ENCODE measurements at regions not wholly inside any gene's neighbourhood (a gene's known extent, or its start where the extent isn't known, plus 50 kb on each side); places are given as distances from the start of the nearest gene placed in this dataset.
"Not testable (repeated sequence)": the region's sequence is repeated elsewhere in the genome, so short reads cannot be mapped to it uniquely, and the experiment has no call there.

DNA sequence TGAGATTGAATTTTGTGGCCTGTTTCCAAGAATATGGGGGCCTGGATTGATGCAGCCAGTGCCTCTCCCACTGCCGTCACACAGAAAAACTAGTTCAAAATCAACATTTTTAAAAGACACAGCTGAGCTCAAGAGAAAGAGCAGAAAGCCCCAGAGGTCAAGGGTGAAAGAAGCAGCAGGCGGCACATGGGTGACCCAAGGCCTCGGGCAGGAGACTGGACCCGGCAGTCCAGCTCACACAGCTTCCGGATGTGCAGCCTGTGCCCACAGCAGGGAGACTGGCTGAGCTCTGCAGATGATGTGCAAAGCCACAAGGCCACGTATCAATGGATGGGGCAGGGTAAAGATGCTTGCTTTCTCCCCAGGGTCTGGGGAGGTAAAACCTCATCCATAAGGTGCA lies 50.4 kb upstream of the RNF32 start:
- FAIRE-seq: no peak

DNA sequence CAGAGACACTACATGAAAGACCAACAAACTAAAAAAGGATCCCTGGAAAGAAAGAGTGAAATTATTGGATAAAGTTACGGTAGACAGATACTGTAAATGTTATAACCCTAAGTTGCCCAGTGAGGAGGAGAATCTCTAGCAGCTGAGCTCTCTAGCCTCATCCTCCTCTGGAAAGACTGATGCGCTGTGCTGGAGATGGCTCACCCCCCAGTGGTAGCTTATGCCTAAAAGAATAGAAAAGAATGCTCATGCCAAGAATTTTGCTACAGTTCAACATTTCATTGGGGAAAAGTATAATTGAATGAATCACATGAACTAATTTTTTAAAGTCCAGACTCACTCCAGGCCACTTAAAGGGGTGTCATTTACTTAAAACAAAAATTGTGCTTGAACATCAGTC lies 50.8 kb upstream of the RNF32 start:
- no peak for FAIRE-seq

DNA sequence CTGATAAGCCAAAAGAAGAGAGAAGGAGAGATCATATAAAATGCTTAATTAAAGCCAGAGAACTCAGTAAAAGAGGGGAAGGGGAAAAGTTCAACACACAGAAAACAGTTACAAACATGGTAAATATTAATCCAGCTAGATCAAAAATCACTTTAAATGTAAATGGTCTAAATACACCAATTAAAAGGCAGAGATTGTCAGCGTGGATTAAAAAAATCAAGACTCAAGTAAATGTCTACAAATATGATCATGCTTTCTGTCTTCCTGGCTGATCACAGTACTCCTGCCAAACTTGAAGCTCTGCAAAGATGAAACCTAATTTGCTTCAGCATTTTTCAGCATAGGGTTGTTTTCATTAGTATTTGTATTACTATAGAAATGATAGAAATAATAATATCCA lies 54.6 kb upstream of the RNF32 start:
- no peak for FAIRE-seq

DNA sequence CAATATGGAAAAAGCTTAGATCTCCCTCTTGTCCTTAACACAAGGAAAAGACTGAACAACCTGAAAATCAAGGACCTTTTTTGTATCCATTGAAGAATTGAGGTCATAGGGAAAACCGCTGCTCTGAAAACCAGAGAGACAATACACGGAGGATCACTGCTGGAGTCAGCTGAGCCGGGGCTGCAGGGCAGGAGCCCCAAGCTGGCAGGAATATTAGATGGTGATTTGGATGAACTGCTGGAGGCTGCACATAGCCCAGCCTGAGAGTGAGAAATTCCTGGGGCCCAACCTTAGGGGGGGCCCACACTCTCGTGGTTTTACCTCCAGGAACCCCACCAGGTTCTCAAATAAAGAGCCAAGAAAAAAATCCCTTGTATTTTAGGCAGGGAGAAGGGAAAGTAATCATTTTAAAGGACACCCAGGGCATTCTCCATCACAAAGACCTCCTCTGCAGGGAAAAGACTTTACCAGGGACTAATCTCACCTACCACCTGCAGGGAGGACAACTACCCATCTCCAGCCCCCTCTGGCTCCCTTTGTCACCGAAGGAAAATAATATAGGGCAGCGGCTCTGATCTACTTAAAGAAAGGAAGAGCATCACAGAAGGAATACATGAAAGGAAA lies 55.4 kb upstream of the RNF32 start:
- no peak for FAIRE-seq

DNA sequence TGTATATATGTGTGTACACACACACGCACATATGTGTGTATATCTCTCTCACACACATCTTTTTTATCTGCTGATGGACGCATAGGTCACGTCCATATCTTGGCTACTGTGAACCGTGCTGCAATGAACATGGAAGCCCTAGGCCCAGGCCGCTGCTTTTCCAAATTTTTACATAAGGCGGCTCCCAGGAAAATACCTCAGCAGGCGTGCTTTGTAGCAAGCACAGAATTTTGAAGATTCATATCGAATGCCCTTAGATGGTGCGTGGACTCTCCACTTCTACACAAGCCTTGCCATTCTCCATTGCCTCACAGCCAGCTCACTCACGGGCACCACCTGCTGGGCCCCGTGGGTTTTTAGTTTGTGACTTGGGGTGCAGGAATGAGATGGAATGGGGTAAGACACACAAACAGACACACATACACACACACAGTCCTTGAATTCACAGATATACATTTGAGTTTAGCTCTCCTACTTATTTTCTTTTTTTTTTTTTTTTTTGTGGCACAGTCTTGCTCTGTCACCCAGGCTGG lies 57.9 kb upstream of the RNF32 start:
- no peak for FAIRE-seq

DNA sequence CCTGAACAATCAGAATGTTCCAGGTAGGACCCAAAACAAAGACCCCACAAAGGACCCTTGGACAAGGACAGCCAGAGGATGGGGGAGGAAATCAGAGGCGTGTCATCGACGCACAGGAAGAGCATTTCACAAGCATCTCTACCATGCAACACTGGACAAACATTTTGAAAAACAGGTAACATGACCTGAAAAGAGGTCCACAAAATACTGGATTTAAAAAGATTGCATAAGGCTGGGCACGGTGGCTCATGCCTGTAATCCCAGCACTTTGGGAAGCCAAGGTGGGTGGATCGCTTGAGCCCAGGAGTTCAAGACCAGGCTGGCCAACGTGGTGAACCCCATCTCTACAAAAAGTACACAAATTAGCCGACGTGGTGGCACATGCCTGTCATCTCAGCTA lies 60.5 kb upstream of the RNF32 start:
- no peak for FAIRE-seq

DNA sequence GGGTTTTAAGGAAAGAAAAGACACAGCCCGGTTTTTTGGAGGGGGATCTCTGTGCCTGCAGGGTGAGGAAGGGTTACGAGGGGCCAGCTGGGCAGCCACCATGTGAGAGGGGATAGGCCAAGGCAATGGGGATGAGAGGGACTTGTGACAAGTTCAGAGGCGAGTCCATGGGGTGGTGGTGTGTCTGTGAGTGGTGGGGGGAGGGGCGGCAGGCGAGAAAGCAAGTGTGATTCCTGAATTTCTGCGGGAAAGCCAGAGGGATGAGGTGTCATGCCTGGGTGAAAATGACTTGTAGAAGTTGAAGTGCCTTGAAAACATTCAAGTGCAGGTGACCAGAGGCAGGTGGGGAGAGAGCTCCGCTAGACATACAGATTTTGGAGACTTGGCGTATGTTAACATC lies 61.0 kb upstream of the RNF32 start:
- FAIRE-seq: no peak

DNA sequence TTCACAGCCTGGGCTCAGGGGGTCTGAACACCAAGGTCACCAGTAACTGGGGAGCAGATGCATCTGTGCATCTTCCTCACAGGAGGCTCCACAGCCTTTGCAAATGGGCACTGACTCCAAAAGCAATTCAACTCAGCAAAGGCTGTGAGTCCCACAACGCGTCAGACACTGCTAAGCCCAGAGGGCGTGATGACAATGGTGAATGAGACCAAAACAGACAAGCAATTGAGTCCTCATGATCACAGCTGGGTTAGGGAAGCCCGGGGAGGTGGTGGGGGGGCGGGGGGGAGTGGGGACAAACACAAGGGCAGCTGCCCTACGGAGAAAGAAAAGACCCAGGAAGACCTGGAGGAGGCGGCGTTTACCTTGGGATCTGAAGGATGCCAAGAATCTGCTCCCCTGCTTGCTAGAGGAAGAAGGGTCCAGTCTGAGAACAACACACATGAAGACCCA lies 61.6 kb upstream of the RNF32 start:
- no peak for FAIRE-seq

DNA sequence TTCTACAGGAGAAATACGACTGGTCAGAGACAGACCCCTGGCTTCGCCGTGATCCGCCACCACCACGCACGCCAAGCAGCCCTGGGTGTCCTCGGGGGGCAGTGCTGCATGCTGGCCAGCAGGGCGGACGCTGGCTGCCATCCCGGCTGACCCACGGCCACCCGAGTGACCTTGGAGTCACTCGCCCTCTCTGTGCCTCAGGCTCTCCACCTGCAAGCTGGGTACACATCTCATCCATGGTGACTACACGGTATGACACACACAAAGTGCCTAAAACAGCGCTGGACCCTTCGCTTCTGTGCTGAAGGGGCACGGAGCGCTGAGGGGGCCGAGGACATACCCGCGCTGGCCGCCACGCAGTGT lies 62.0 kb upstream of the RNF32 start:
- no peak for FAIRE-seq

DNA sequence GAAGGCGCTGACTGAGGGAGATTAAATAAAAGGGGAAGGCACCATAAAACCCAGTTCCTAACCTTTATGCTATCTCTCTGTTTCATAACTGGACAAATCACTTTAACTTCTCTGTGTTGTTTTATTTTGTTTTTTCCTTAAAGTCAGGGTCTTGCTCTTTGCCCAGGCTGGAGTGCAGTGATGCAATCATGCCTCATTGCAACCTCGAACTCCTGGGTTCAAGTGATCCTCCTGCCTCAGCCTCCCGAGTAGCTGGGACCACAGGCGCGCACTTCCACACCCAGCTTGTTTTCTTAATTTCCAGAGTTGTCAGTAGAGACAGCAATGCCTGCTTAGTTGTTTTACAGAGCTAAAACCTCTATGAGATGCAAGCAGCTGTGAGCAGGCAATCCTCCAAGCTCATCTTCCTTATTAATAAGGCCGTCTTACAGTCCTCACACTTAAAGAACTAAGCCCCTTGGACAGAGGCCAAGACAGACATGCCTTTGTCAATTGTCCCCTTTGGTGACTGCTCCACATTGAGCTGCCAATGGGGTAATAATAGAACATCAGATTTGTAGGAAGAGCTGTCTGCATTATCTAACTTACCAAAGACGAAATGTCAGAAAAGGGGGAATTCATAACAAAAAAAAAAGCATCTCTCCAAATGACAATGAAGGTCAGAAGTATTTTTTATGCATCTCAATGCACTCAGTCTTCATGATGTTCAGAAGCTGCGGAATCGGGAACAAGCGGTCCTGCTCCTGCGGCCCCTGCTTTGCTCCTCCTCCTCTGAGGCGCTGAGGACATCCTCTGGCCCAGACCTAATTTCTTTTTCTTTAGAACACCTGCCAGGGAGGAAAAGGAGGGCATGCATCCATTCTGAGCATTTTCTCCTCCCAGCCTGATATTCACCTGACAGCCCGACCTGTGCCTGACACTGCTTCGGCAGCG lies 62.7 kb upstream of the RNF32 start:
- FAIRE-seq: no peak

DNA sequence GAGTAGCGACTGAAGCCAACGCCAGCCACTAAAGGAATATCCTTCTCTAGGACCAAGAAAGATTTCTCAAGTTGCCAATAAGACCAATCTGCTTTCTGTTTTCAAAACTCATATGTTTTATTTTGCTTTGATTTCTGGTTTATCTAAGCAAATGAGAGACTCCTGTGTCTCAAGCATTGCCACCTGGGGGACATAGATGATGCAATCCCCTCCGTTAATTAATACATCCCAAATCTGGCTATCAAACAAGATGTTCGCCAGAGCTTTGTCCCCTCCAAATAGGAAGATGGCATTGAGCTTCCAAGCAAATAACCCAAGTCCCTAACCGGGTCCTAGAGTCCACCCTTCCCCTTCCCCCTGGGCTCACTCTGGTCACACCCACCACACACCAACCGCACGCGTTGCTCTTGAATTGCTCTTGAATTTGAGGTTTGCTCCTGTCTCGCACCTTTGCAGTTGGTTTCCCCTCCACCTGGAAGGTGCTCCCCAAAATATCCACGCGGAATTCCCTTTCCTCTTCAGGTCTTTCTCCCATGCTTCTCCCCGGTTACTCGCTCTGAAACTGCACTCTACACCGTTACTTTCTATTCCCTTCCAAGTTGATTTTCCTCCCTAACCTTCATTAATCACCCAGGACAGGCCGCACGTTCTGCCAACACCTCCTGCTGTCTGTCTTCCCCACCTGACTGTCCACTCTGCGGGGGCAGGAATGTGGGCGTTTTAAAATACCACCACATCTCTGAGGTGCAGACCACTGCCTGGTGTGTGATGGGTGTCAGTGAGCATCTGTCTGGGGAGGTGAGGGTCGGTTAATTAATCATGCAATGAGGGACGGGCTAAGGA lies 64.1 kb upstream of the RNF32 start:
- FAIRE-seq: no peak

DNA sequence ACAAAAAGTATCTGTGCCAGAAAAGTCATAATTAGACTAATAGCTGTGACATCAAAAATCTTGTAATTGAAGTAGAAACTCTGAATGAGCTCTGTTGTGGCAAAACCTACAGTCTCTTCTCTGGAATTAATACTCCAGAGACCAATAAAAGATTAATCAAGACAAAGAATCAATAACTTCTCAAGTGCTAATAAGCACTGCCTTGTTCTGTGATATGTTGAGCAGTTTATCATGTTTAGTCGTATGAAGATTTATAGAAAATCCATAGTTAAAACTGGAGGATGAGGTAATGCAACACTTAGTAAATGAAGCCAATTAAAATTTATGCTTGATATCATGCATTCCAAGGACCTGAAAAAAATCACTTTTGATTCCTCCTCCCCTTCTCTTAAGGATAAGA lies 72.3 kb upstream of the RNF32 start:
- no peak for FAIRE-seq

DNA sequence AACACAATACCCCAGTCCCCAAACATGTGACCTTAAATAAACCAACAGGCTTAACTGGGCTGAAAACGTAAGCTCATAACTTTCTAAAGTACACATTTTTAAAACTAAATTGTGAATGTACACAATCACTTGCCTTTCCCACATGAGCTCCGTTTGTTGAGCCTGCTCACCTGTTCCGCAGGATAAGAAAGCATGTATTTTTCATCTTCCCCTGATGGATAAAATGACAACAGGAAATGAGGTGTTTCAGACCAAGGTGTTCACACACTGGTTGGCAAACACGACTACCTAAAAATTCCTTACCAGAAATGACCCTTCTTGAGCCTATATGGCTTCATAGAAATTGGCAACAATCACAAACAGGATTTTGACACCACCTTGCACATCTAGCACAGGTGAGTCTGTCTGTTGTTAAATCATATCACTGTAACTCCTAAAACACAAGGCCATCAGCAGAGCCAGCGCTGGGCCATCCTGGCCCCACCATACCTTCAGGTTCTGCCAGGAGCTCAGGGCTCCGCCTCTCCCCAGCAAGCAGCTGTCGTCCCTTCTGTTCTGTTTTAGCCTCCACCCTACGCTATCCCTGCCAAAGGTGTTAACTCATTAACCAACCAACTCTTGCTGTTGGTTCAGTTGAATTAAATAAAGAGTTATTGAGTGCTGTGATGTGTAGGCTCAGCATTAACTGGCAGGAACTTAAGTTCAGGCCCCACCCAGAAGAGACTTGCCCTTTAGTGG lies 73.6 kb upstream of the RNF32 start:
- FAIRE-seq: no peak

DNA sequence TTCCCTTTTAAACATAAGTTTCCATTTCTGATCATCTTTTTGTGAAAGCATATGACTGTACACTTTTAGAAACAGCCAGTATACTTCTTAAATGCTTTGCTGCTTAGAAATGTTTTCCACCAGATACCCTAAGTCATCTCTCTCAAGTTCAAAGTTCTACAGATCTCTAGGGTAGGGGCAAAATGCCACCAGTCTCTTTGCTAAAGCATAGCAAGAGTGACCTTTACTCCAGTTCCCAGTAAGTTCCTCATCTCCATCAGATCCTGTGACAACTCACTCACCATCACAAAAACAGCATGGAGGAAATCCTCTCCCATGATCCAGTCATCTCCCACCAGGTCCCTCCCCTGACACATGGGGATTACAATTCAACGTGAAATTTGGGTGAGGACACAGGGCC lies 75.6 kb upstream of the RNF32 start:
- not testable (repeated sequence) for FAIRE-seq

DNA sequence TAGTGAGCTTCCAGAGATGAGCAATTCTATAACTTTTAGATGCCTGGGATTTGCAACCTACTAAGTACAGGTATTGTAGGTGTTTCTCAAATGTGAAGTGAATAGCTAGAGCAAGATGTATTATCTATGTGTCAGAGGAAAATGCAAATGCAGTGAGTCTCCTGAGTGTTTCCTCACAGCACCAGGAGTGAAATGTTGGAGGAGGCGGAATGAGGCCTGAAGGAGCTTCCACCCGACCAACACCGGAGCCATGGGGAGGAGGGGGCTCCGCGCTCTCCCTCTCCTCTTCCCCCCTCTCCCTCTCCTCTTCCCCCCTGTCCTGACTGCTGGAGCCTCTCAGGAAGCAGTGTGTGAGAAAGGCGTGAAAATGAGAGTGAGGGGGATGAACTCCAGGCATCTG lies 79.9 kb upstream of the RNF32 start:
- no peak for FAIRE-seq

DNA sequence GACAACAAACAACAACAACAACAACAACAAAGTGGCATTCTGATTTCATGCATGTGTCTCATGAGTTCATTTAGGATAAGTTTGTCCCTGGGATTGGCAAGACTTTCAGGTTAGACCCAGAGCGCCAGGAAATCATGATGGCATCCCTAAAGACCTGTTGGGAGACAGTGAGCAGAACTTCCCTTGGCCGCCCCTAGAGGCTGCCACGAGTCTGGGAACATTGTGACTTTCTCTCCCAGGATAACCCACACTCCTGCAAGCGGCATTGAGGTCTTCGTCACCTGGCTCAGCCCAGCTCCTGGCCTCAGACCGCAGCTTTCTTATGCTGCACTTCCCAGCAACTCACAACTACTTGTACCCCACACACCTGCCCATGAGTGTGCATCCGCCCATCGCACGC lies 80.5 kb upstream of the RNF32 start:
- FAIRE-seq: no peak

DNA sequence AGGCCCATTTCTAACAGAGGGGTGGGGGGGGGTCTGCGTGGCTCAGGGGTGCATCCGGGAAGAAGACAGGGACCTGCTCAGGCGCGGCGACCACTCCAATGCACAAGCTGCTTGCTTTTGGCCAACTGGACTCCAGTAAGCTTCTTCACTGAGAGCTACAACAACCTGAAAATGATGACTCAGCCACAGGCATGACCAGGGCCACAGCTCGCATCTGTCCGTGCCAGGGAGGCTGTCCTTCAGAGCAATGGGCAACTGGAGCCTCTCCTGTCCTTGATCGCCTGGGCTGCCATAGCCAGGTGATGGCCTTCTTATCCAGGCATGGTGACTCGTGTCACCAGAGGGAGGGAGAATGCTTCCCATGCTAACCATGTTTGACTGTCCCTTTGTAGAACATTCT lies 81.6 kb upstream of the RNF32 start:
- no peak for FAIRE-seq

DNA sequence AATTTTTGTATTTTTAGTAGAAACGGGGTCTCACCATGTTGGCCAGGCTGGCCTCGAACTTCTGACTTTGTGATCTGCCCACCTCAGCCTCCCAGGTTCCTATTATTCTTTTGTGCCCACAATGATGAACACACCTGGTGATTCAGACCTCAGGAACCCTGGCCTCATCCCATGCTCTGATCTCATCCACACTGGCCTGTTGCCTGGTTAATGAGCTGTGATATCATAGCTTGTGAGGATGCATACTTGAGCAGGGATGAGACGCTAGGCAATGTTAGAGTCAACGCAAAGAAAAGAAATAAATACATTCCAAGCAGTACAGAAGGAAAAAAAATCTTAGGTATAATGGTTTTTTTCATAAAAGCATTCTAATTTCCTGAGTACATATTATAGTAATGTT lies 82.4 kb upstream of the RNF32 start:
- no peak for FAIRE-seq

DNA sequence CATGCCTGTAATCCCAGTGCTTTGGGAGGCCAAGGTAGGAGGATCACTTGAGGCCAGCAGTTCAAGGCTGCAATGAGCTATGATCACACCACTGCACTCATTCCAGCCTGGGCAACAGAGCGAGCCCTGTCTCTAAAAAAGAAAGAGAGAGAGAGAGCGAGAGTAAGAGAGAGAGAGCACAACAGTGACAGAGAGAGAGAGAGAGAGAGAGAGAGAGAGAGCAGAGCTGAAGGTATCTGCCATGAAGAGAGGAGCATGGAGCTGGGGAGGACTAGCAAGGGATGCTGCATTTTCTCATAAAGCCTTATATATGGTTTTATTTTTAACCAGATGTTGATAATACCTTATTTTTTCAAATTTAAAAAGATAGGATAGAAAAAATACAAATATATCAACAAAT lies 84.5 kb upstream of the RNF32 start:
- FAIRE-seq: no peak

DNA sequence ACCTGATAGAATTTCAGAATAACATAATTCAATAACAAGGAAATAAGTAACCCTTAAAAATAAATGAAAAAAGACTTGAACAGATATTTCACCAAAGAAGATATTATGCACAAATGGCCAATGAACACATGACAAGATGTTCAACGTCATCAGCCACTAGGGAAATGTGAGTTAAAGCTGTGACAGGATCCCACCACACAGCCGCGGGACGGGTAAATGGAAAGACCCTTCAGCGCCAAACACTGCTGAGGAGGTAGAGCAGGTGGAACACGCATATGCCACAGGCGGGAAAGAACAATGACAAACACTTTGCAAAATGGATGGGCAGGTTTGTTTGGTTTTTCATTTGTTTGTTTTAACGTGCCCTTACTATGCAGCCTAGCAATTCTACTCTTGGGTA lies 86.1 kb upstream of the RNF32 start:
- FAIRE-seq: no peak

DNA sequence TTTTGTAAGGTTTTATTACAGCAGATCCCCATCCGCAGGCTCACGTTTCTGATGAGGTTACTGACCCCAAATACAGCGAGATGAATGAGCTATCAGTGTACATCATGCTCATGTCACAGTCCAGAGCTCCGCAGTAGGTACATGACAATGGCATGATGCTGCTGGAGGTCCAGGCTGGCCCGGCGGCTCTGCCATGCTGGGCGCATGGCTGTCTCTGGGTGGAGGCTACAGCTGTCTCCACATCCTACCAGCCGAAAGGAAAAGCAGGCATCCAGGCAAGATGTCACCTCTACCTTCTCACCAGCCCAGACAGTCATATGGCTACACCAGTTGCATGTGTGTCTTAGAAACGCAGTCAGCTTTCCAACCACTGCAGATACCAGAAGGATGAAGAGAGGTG lies 90.9 kb upstream of the RNF32 start:
- no peak for FAIRE-seq

DNA sequence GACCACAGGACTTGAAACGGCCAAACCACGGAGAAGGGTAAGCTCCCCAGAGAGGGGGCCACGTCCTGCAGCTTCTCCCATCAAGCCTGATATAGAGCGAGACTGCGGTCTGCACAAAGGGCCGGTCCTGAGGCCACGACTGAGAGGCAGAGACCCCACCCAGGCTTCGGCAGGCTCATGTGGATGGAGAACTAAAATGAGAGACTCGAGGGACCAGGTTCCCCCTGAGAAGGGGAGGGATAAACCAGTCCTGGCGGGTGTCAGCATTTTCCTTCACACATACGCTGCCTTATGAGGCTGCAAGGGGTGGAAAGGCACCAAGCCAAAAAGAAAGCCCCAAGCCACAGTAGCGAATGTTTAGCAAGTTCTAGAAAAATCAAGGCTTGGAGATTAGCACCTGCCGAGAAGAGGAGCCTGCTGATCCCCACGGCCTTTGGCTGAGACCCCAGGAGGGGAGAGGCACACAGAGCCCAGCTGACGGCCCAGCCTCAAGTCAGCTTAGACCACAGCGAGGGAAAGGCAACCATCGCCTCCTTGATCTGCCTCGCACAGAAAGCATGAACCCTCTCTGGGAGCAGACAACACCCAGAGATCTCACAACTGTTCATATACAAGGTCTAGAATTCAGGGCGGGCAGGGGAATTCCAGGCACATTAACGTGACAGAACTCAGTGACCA lies 92.6 kb upstream of the RNF32 start:
- no peak for FAIRE-seq

All from TTC549 (cell line).